WERI-Rb-1 (cell line): ENCODE measurements at regions not wholly inside any gene's neighbourhood (a gene's known extent, or its start where the extent isn't known, plus 50 kb on each side); places are given as distances from the start of the nearest gene placed in this dataset.

ENCODE experiments used
- DNase-seq: peaks from one replicate; pipeline ENCODE4 v3.0.0-alpha.2; 2020
- H3K27ac ChIP-seq: fragments of 250-450 bp; sonication (Bioruptor Pico); 2 replicates; pipeline ENCODE4 v1.5.1; 2020; ENCODE audit warnings: mild to moderate bottlenecking, moderate library complexity
- H3K27me3 ChIP-seq: fragments of 250-450 bp; sonication (Bioruptor Pico); 2 replicates; pipeline ENCODE4 v1.5.1; 2021; ENCODE audit warnings: mild to moderate bottlenecking, low read depth, moderate library complexity; ENCODE audit not compliant: insufficient read depth, severe bottlenecking
- H3K36me3 ChIP-seq: fragments of 250-450 bp; sonication (Bioruptor Pico); 2 replicates; pipeline ENCODE4 v1.5.1; 2020; ENCODE audit warnings: mild to moderate bottlenecking, moderate library complexity
- H3K4me3 ChIP-seq: 2 replicates; pipeline ENCODE4 v1.5.1; 2011; ENCODE audit warnings: low read depth, mild to moderate bottlenecking, control low read depth, low read length
- H3K9me3 ChIP-seq: fragments of 250-450 bp; sonication (Bioruptor Pico); 2 replicates; pipeline ENCODE4 v1.5.1; 2021; ENCODE audit warnings: mild to moderate bottlenecking, moderate library complexity; ENCODE audit not compliant: severe bottlenecking
- TF ChIP-seq, protein P1 (sequence below): IDR thresholded peaks from 2 replicates; pipeline ENCODE4 v1.5.1; 2011; ENCODE audit warnings: low read depth, mild to moderate bottlenecking, control low read depth, inconsistent platforms, low read length

- Histone ChIP-seq H3K36me3 (no peaks in the 10 kb centered on the region), H3K27ac (no peak overlapping the region), H3K9me3 (no peaks in the 10 kb centered on the region), H3K4me3 (no peak overlapping the region), H3K27me3 (no peaks in the 10 kb centered on the region)
- DNase-seq, result no peak
- TF ChIP-seq, protein P1, sequence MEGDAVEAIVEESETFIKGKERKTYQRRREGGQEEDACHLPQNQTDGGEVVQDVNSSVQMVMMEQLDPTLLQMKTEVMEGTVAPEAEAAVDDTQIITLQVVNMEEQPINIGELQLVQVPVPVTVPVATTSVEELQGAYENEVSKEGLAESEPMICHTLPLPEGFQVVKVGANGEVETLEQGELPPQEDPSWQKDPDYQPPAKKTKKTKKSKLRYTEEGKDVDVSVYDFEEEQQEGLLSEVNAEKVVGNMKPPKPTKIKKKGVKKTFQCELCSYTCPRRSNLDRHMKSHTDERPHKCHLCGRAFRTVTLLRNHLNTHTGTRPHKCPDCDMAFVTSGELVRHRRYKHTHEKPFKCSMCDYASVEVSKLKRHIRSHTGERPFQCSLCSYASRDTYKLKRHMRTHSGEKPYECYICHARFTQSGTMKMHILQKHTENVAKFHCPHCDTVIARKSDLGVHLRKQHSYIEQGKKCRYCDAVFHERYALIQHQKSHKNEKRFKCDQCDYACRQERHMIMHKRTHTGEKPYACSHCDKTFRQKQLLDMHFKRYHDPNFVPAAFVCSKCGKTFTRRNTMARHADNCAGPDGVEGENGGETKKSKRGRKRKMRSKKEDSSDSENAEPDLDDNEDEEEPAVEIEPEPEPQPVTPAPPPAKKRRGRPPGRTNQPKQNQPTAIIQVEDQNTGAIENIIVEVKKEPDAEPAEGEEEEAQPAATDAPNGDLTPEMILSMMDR, result no peak
Observed at GRCh38 chr5:152140347-152140746, 215.7 kb upstream of the GLRA1 start.

DNA sequence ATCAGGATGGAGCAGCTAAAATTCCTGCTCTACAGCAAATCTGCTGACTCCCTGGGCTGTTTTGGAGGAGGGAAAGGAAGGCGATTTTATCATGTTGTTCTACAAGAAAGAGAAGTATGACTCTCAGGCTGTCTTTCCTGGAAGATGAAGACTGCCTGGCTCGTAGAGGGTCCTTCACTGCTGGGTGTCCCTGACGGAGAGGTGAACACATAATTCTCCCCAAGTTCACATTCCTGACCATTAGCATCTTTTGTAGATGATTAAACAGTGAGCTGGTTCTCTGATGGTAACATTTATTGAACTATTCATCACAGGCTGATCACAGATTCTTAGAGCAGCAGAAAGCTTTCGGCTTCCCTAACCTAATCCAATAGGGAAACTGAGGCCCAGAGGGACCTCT lies 212.4 kb upstream of the GLRA1 start:
- TF ChIP-seq, protein P1, result no peak
- Histone ChIP-seq H3K27me3 (no peaks in the 10 kb centered on the region), H3K9me3 (no peaks in the 10 kb centered on the region), H3K36me3 (no peaks in the 10 kb centered on the region), H3K4me3 (no peak overlapping the region), H3K27ac (no peak overlapping the region)
- no peak for DNase-seq

- Histone ChIP-seq H3K9me3 (no peaks in the 10 kb centered on the region), H3K27ac (no peak overlapping the region)
- TF ChIP-seq, protein P1, result no peak
Observed at GRCh38 chr5:152136321-152136720, 211.7 kb upstream of the GLRA1 start.

DNA sequence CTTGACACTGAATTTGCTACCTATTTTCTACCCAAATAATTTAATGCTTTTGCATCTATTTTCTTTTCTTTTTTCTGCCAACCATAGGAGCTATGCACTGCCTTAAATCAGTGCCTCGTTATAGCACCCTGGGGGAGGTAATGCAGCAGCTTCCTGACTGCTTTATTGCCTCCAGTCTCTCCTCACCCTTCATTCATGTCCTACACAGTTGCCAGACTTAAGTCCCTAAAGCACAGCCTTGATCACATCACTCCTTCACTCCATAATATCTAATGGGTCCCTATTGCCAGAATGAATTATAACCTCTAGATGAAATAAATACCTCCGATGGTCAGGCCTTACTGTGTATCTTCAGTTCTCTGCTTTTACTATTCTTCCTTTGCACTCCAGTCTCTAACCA lies 211.2 kb upstream of the GLRA1 start:
- H3K4me3 ChIP-seq, result no peak overlapping the region
- no peak overlapping the region for H3K27ac ChIP-seq
- DNase-seq, result no peak
- H3K27me3 ChIP-seq, result no peaks in the 10 kb centered on the region
- no peaks in the 10 kb centered on the region for H3K36me3 ChIP-seq
- no peaks in the 10 kb centered on the region for H3K9me3 ChIP-seq
- TF ChIP-seq, protein P1, result no peak

More at GRCh38 chr5:152136321-152136720, 211.7 kb upstream of the GLRA1 start:
- Histone ChIP-seq H3K4me3 (no peak overlapping the region), H3K36me3 (no peaks in the 10 kb centered on the region), H3K27me3 (no peaks in the 10 kb centered on the region)
- no peak for DNase-seq

DNA sequence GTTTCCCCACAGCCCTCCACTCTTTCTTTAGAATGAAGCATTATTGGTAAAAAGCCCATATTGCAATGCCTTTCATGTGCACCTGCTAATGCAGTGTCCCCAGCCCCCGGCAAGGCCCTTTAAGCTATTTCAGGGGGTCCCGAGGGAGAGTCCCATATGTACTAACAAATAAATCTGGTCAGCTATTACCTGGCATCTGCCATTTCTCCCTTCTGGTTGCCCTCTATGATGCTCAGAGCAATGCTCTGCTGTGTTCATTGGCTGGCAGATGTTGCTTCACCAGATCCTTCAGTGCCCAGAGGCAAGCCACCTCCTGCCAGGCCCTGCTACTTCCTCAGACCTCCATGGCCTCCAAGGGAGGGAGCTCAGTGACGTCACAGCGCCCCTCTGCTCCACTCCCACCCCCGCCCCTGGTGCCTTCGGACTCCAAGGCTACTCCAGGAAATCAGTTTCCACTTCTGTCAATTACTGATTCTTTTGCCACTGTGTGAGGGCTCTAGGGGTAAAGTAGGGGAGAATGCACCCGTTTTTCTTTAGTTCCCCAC lies 201.1 kb upstream of the GLRA1 start:
- DNase-seq, result no peak
- Histone ChIP-seq H3K27me3 (no peaks in the 10 kb centered on the region), H3K36me3 (no peaks in the 10 kb centered on the region), H3K9me3 (no peaks in the 10 kb centered on the region), H3K4me3 (no peak overlapping the region), H3K27ac (no peak overlapping the region)
- TF ChIP-seq, protein P1, result no peak

DNA sequence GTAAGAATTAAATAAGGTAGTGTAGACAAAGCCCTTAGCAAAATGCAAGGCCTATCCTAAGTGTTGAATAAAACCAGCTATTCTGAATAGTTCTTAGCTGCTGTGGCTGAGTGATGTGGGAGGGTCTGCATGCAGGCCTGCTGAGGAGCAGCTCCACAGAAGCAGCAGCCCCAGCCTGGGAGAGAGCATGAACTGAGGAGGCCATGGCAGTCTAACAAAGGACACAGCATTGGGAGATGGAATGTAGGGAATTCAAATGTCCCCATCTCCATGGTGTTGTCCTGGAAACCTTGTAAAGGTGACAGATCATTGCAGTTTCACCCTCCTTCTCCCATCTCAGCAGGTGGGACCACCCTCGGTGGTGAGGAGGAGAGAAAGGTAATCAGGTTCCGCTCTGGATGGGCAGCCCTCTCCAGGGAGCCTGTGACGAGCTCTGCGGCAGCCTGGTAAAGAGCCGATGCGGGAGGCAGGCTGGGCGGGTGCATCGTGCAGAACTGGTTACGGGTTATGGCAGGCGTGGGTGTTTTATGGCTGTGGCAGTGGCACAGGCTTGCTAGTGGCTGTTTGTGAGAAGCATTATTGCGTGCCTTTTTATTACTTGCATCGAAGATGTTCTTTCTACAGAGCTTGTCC lies 199.9 kb upstream of the GLRA1 start:
- Histone ChIP-seq H3K4me3 (no peak overlapping the region), H3K27ac (no peak overlapping the region), H3K9me3 (no peaks in the 10 kb centered on the region), H3K27me3 (no peaks in the 10 kb centered on the region), H3K36me3 (no peaks in the 10 kb centered on the region)
- no peak for DNase-seq
- TF ChIP-seq, protein P1, result no peak
